Rectal smooth muscle tissue (tissue), 1 donor: ENCODE measurements at regions not wholly inside any gene's neighbourhood (a gene's known extent, or its start where the extent isn't known, plus 50 kb on each side); places are given as distances from the start of the nearest gene placed in this dataset.

Source experiments
- H3K27ac ChIP-seq: one replicate; pipeline ENCODE4 v1.7.0; 2013; ENCODE audit warnings: low read depth, low read length, inconsistent platforms
- H3K27me3 ChIP-seq: one replicate; pipeline ENCODE4 v1.7.0; 2013; ENCODE audit warnings: low read length; ENCODE audit not compliant: control insufficient read depth, insufficient read depth
- H3K36me3 ChIP-seq: one replicate; pipeline ENCODE4 v1.7.0; 2013; ENCODE audit warnings: low read length; ENCODE audit not compliant: control insufficient read depth, insufficient read depth
- H3K4me1 ChIP-seq: one replicate; pipeline ENCODE4 v1.7.0; 2013; ENCODE audit warnings: low read length; ENCODE audit not compliant: control insufficient read depth, insufficient read depth
- H3K4me3 ChIP-seq: one replicate; pipeline ENCODE4 v1.7.0; 2013; ENCODE audit warnings: low read length
- H3K9ac ChIP-seq: one replicate; pipeline ENCODE4 v1.7.0; 2013; ENCODE audit warnings: low read length

GRCh38 chr17:53316073-53316472, 506.7 kb upstream of the KIF2B start:
- H3K27ac ChIP-seq: no peak overlapping the region
- no peaks in the 10 kb centered on the region for H3K4me1 ChIP-seq
- H3K4me3 ChIP-seq: no peak overlapping the region
- H3K36me3 ChIP-seq: no peaks in the 10 kb centered on the region
- no peak overlapping the region for H3K9ac ChIP-seq
- H3K27me3 ChIP-seq: no peaks in the 10 kb centered on the region

GRCh38 chr17:53314521-53314920, 508.2 kb upstream of the KIF2B start:
- H3K27ac ChIP-seq: no peak overlapping the region
- no peak overlapping the region for H3K4me3 ChIP-seq
- no peaks in the 10 kb centered on the region for H3K36me3 ChIP-seq
- H3K9ac ChIP-seq: no peak overlapping the region
- no peaks in the 10 kb centered on the region for H3K4me1 ChIP-seq
- H3K27me3 ChIP-seq: no peaks in the 10 kb centered on the region

- H3K36me3 ChIP-seq: no peaks in the 10 kb centered on the region
- H3K27me3 ChIP-seq: no peaks in the 10 kb centered on the region
- H3K4me3 ChIP-seq: no peak overlapping the region
- H3K27ac ChIP-seq: no peak overlapping the region
- no peaks in the 10 kb centered on the region for H3K4me1 ChIP-seq
- H3K9ac ChIP-seq: no peak overlapping the region
These were observed 509.0 kb upstream of the KIF2B start for GRCh38 chr17:53313746-53314145.

GRCh38 chr17:53278466-53278865, 544.3 kb upstream of the KIF2B start:
- no peaks in the 10 kb centered on the region for H3K4me1 ChIP-seq
- H3K9ac ChIP-seq: no peak overlapping the region
- H3K4me3 ChIP-seq: no peak overlapping the region
- H3K27ac ChIP-seq: no peak overlapping the region
- no peaks in the 10 kb centered on the region for H3K36me3 ChIP-seq
- H3K27me3 ChIP-seq: no peaks in the 10 kb centered on the region

GRCh38 chr17:53273126-53273525, 549.6 kb upstream of the KIF2B start:
- Histone ChIP-seq H3K4me1 (no peaks in the 10 kb centered on the region), H3K4me3 (no peak overlapping the region), H3K27ac (no peak overlapping the region), H3K9ac (no peak overlapping the region), H3K27me3 (no peaks in the 10 kb centered on the region), H3K36me3 (no peaks in the 10 kb centered on the region)

- Histone ChIP-seq H3K4me1 (no peaks in the 10 kb centered on the region), H3K9ac (no peak overlapping the region), H3K4me3 (no peak overlapping the region), H3K36me3 (no peaks in the 10 kb centered on the region), H3K27ac (no peak overlapping the region), H3K27me3 (no peaks in the 10 kb centered on the region)
These were observed 551.8 kb upstream of the KIF2B start for GRCh38 chr17:53270936-53271335.

DNA sequence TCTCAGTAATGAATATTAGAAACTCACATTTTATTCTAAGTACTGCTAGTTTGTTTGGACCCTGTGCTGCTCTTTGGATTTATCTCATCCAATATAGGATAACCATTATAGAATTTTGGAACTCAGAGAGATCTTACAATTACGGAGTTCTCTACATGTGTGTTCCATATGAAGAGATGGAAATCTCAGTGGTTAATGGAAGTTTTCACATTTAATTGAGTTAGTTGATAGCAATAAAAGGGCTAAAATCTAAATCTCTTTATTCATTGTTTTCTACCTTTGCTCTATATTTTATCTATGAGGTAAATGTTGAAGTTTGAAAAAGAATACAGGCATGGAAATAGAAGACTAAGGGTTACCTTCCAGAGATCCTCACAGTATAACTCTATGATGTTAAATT, 558.0 kb upstream of the KIF2B start:
- Histone ChIP-seq H3K4me1 (no peaks in the 10 kb centered on the region), H3K27me3 (no peaks in the 10 kb centered on the region), H3K27ac (no peak overlapping the region), H3K9ac (no peak overlapping the region), H3K4me3 (no peak overlapping the region), H3K36me3 (no peaks in the 10 kb centered on the region)

GRCh38 chr17:53253956-53254597, 568.6 kb upstream of the KIF2B start:
- H3K9ac ChIP-seq: no peak overlapping the region
- no peak overlapping the region for H3K4me3 ChIP-seq
- H3K27ac ChIP-seq: no peak overlapping the region
- H3K4me1 ChIP-seq: no peaks in the 10 kb centered on the region
- no peaks in the 10 kb centered on the region for H3K36me3 ChIP-seq
- H3K27me3 ChIP-seq: no peaks in the 10 kb centered on the region

DNA sequence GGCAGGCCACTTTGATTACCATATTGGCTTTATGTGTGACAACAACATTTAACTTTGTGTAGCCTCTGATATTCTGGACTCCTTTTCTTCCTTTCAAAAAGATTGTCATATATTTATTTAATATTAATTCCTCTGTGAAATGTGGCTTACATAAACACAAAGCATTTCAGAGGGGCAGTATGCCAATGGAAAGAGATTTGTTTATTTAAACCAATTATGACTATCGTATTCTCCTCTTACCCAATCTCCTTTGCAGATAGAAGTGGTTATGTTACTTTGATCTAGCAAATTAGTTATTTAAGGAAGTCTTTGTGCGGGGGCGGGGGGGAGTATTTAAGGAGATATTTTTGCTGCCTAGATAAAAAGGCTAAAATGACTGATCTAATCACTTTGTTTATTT, 573.7 kb upstream of the KIF2B start:
- Histone ChIP-seq H3K9ac (no peak overlapping the region), H3K27ac (no peak overlapping the region)

DNA sequence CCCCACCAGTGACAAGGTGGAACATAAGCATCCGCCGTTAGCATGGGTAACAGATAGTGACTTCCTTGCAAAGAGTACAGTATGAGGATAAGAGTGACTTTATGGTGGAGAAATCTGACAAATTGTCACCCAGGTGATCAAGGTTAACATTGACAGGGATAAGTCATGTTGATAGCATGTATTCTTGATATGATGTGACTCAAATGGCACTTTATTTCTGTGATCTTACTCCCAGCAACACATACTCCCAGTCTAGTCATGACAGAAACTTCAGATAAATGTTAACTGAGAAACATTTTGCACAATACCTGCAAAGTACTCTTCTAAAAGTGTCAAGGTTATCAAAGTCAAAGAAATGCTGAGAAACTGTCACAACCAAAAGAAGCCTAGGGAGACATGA, 588.6 kb upstream of the KIF2B start:
- Histone ChIP-seq H3K27ac (no peak overlapping the region), H3K9ac (no peak overlapping the region), H3K36me3 (no peaks in the 10 kb centered on the region), H3K27me3 (no peaks in the 10 kb centered on the region), H3K4me3 (no peak overlapping the region), H3K4me1 (no peaks in the 10 kb centered on the region)

More for the DNA sequence above, 573.7 kb upstream of the KIF2B start:
- Histone ChIP-seq H3K27me3 (no peaks in the 10 kb centered on the region), H3K4me3 (no peak overlapping the region), H3K4me1 (no peaks in the 10 kb centered on the region), H3K36me3 (no peaks in the 10 kb centered on the region)

DNA sequence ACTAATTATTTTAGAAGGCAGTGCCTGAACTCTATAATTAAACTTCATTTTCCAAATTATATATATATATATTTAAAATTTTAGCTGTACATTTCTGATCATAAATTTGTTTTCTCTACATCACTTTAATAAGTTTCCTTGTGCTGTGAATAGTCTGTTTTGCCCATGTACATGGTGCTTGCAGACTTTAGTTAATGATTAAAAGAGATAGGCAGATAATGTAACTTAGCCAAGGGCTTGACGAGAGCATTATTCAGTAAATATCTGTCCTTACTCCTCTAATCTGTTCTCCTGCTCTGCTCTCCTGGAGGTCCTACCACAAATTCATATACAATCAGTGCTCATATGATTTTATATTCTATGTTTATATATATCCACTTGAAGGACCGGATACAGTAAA, 595.2 kb upstream of the KIF2B start:
- H3K27me3 ChIP-seq: no peaks in the 10 kb centered on the region
- H3K4me1 ChIP-seq: no peaks in the 10 kb centered on the region
- no peak overlapping the region for H3K27ac ChIP-seq
- H3K4me3 ChIP-seq: no peak overlapping the region
- H3K9ac ChIP-seq: no peak overlapping the region
- H3K36me3 ChIP-seq: no peaks in the 10 kb centered on the region

- Histone ChIP-seq H3K4me1 (no peaks in the 10 kb centered on the region), H3K36me3 (no peaks in the 10 kb centered on the region), H3K27ac (no peak overlapping the region), H3K9ac (no peak overlapping the region), H3K27me3 (no peaks in the 10 kb centered on the region), H3K4me3 (no peak overlapping the region)
These were observed 595.6 kb upstream of the KIF2B start for GRCh38 chr17:53227111-53227510.

- no peaks in the 10 kb centered on the region for H3K36me3 ChIP-seq
- no peak overlapping the region for H3K9ac ChIP-seq
- no peaks in the 10 kb centered on the region for H3K4me1 ChIP-seq
- H3K27ac ChIP-seq: no peak overlapping the region
- no peak overlapping the region for H3K4me3 ChIP-seq
- H3K27me3 ChIP-seq: no peaks in the 10 kb centered on the region
These were observed 602.9 kb upstream of the KIF2B start for GRCh38 chr17:53219821-53220220.
